GM21529 (cell line): ENCODE measurements at regions not wholly inside any gene's neighbourhood (a gene's known extent, or its start where the extent isn't known, plus 50 kb on each side); places are given as distances from the start of the nearest gene placed in this dataset.
A peak's percentile ranks its signal among the peaks of the same experiment; 100 is the strongest.
"Not testable (repeated sequence)": the region's sequence is repeated elsewhere in the genome, so short reads cannot be mapped to it uniquely, and the experiment has no call there.

Experiments used
- ATAC-seq: cut with Tn5 transposase; IDR thresholded peaks from one replicate; pipeline ENCODE4 v1.9.1; 2021; ENCODE audit not compliant: unreplicated experiment

DNA sequence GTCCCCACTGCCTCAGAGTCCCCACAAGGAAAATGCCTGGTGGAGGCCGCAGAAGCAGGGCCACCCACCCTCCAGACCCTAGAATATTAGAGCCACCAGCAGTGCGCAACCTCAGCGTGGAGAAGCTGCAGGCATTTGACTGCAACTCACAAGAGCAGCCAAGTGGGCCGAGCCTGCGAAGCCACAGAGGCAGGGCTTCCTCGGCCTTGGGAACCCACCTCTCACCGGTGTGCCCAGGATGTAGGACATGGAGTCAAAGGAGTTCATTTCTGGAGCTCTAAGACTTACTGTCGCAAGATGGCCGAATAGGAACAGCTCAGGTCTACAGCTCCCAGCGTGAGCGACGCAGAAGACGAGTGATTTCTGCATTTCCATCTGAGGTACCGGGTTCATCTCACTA lies 397.9 kb upstream of the PIK3R1 start:
- ATAC-seq, result no peak

DNA sequence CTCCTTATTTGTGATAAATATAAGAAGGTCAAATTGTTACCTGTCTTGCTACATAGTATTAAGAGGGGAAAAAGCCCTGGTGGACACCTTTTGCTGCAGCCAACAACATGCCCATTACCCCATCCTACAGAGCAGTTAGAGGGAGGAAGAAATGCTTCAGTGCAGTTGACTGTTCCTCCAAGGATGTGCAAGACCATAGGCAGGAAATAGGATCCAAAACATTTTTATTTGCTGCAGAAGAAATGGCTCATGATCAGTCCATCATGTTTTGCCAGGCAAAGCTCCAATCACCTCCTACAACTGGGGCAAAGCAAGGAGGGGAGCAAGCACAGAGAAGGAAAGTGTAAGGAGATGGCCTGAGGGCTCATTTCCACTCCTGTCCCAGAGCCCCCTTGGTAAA lies 399.1 kb upstream of the PIK3R1 start:
- no peak for ATAC-seq

DNA sequence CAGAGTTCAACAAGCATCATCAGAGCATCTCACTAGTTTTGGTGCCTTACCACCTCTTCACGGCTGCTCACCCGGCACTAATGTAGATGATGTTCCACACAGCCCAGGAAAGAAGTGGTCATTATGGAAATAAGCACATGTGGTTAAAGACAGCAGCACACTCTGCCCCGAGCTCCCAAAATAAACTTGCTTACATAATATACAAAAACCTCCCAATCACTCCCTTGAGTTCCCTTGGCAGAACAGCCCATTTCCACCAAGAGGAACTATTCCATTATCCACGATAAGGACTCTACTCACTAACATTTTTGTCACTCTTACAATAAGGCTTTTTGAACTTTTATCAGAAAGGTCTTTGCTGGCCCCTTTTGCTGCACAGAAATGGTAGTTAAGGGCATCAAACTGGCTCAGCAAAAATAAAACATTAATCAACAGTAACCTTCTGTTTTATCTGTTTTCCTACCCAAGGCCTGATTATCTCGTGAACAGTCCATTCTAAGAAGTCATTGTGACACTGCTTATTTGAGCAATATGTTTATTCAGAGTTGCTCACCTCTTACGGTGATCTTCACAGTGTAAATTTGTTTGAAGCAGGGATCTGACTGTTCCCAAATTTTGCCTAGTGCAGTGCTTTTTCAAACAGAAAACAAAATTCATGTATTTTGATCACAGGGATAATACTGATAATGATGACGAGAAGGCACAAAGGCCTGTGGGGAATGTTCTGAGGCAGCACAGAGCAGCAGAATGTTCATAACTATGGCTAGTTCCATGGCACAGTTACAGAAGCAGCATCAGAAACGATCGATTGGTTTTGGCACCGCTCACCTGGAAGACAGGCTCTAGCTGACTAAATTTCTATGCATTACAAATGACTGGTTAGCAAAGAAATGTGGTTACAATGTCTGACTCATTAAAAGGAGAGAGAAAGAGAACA lies 399.8 kb upstream of the PIK3R1 start:
- no peak for ATAC-seq

DNA sequence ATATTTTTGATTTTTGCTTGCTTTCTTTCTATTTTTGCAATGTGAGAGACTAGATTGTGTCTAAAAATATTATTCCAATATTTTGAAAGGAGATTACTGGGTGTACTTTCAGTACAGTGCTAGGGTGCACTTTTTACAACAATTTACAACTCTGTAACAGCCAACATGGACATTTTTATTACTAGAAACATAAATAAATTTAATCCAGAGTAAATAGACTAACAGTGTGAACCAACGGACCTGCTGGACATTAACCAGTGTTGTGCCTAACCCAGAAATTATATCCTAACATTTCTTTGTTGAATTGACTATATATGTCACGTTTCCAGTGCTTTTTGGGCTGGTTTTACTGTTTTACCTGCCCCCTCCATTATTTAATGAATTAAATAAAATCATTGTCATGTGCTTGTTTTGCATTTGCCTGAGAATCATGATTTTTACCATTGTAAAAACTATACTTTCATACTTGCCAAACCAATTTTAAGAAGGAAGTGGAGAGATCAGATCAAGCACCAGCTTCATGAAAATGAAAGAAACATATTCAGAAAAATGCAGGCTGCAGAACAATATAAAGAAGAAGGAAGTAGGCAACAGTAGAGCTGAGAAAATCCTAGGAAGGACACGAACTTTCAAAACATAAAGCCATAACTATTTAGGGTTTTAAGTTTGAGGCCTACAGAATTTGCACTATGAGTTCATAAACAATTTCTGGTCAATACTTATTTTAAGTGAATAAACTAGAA lies 400.8 kb upstream of the PIK3R1 start:
- ATAC-seq, result no peak

GRCh38 chr5:67813877-67814539 lies 401.5 kb upstream of the PIK3R1 start:
- ATAC-seq, result no peak

GRCh38 chr5:67809589-67809988 lies 406.0 kb upstream of the PIK3R1 start:
- ATAC-seq, result no peak

GRCh38 chr5:67808340-67808739 lies 407.2 kb upstream of the PIK3R1 start:
- no peak for ATAC-seq

GRCh38 chr5:67807439-67807888 lies 408.1 kb upstream of the PIK3R1 start:
- peak; percentile 61 for ATAC-seq

DNA sequence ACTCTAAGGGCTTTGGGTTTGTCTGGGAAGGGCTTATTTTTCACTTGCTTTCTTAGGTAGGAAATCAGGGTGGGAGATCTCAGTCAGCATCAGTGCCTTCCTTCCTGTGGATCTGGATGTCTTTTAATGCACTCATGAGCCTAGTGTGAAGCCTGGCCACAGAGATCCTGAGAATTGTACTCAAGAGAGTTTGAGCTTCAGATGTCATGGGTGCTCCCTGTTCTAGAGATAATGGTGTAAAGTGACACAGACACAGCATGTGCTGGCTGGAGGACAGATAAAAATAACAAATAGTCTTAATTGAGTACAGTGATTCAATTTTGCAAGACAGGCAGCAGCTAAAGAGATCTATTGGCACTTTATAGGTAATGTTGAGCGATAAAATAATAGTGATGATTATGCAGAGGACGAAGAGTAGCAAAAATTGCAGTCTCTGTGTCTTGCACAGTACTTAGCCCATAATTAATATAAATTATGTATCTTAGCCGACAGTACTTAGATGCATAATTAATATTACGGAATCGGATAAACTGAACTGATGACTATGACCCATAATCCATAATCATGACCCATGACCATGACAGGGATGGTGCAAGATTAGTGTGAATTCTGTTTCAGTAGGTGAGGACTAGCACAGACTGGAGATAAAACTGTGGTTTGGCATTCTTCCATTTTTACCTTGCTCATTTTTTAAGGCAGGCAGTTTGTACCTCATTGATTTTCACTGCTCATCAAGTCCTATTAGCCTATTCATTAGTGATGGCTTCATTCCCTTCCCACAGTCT lies 408.7 kb upstream of the PIK3R1 start:
- no peak for ATAC-seq

DNA sequence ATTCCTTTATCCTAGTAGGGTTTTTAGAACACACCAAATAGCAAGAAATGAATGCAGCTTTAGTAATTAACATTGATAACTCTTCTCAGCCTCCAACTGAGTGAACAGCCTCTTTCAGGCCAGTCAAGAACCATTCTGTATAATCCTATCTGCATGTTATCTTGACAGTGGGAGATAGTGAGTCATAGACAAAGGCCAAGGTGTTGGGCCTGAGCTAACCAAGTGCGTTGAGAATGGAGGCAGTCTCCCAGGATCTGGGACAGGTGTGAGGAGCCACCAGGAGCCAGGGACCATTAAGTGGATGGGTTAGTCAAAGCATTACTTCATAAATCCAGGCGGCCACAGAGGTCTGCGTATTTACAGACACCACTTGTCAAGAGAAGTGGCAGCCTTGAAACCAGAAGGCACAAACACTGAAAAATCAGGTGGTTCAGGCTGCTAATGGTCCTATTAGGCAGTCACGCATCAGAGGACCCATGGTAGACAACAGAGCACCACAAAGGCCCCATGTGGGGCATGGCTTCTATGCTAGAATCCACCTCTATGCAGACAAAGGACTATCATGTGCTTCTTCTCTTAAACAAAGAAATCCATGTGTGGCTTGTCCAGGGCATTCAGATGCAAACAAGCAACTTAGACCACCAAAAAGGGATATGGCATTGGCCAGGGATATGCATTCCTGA lies 409.7 kb upstream of the PIK3R1 start:
- ATAC-seq, result no peak

GRCh38 chr5:67802766-67803165 lies 412.8 kb upstream of the PIK3R1 start:
- peak; percentile 50 for ATAC-seq

DNA sequence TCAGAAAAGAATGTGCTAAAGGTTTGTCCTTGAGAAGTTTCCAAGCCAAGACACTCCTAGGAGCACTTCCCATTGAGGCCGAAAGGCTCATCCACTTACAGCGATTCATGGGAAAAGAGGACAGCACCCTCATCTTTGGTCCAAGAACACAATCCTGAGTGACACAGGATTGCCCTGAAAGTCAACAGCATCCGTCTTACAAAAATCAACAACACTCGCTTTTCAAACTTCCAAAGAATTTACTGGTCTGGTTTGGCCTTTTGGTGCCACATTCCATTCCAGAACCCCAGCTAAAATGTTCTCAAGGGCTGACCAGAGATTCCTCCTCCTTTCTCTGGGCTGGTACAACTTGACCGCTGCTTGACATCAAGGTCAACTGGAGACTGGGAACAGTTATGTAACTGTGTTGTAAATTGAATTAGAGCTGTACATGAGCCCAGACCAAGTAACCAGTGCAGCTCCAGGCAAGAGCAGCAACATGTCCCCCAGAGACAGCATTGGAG lies 415.8 kb upstream of the PIK3R1 start:
- ATAC-seq, result no peak

DNA sequence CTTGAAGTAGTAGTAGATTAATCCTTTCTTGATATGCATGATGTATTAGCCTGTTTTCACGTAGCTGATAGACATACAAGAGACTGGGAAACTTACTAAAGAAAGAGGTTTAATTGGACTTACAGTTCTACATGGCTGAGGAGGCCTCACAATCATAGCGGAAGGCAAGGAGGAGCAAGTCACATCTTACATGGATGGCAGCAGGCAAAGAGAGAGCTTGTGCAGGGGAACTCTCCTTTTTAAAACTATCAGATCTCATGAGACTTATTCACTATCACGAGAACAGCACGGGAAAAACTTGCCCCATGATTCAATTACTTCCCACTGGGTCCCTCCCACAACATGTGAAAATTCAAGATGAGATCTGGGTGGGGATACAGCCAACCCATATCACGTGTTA lies 417.1 kb upstream of the PIK3R1 start:
- not testable (repeated sequence) for ATAC-seq

- ATAC-seq, result no peak
These were observed 419.6 kb upstream of the PIK3R1 start for GRCh38 chr5:67795781-67796477.

- no peak for ATAC-seq
These were observed 421.6 kb upstream of the PIK3R1 start for GRCh38 chr5:67793966-67794365.

DNA sequence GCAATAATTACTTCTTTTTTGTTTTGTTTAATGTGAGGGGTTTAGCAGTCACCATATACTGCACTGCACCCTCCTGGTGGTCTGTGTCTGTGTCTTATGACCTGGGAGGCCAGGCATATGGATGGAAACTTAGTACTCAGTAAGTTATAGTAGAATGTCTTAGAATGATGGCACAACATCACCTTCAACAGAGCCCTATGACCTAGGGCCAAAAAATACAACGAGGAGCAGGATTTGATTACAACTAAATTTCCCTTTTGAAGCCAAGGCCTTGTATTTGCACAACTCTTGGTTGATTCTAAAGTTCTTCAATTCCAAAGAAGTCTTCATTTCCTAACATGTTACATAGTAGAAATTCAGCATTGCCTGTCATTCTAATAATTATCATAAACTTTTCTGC lies 422.1 kb upstream of the PIK3R1 start:
- no peak for ATAC-seq

DNA sequence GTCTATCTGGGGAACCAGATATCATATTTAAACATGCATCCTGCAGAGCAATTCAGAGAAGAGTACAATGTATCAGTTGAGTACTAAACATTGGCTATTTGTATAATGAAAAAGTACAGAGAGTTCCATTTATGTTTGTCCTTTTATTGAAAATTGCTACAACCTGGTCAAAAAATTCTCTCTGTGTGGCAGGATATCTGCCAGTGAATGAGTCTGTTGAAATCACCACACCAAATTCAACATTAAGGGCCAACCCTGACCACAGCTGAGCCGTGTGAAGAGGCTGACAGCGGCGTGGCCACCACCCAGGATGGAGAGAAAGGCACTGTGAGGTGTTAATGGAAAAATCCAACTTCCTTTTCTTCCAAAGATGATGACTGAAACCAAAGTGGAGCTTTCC lies 422.7 kb upstream of the PIK3R1 start:
- ATAC-seq, result no peak

GRCh38 chr5:67790390-67790789 lies 425.2 kb upstream of the PIK3R1 start:
- ATAC-seq, result no peak

DNA sequence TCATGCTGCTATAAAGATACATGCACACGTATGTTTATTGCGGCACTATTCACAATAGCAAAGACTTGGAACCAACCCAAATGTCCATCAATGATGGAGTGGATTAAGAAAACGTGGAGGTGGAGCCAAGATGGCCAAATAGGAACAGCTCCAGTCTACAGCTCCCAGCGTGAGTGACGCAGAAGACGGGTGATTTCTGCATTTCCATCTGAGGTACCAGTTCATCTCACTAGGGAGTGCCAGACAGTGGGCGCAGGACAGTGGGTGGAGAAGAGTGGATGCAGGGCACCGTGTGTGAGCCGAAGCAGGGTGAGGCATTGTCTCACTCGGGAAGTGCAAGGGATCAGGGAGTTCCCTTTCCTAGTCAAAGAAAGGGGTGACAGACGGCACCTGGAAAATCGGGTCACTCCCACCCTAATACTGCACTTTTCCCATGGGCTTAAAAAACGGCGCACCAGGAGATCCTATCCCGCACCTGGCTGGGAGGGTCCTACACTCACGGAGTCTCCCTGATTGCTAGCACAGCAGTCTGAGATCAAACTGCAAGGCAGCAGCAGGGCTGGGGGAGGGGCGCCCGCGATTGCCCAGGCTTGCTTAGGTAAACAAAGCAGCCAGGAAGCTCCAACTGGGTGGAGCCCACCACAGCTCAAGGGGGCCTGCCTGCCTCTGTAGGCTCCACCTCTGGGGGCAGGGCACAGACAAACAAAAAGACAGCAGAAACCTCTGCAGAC lies 435.5 kb upstream of the PIK3R1 start:
- not testable (repeated sequence) for ATAC-seq
